HCT116 (cell line): ENCODE measurements at regions not wholly inside any gene's neighbourhood (a gene's known extent, or its start where the extent isn't known, plus 50 kb on each side); places are given as distances from the start of the nearest gene placed in this dataset.

Experiments
- EZH2 ChIP-seq: fragments of 200-600 bp; sonication (generic); IDR thresholded peaks from 2 replicates; pipeline ENCODE4 v1.6.1; 2017; ENCODE audit warnings: antibody characterized with exemption, mixed run types
- JUND ChIP-seq: IDR thresholded peaks from 2 replicates; pipeline ENCODE4 v1.6.1; 2012
- MAX ChIP-seq: IDR thresholded peaks from 2 replicates; pipeline ENCODE4 v1.6.1; 2012
- SRF ChIP-seq: IDR thresholded peaks from 2 replicates; pipeline ENCODE4 v1.6.1; 2012; ENCODE audit warnings: low read depth
- TF ChIP-seq, protein P1 (sequence below), 3 experiments: fragments of 200-600 bp in 1 of 3; sonication (generic) in 1 of 3; IDR thresholded peaks in 2 of 3; conservative IDR thresholded peaks in 1 of 3; 2 replicates each; pipeline ENCODE4 v1.5.1; 2012 to 2017; ENCODE audit warnings: low read depth in 2 of 3, low read length in 2 of 3, antibody characterized with exemption in 1 of 3, borderline replicate concordance in 1 of 3, control low read depth in 1 of 3, mild to moderate bottlenecking in 1 of 3, mixed read lengths in 1 of 3, mixed run types in 1 of 3, moderate library complexity in 1 of 3; ENCODE audit not compliant: insufficient read depth in 1 of 3

- TF ChIP-seq JUND (no peak), MAX (no peak), SRF (no peak), EZH2 (no peak)
- TF ChIP-seq, protein P1, sequence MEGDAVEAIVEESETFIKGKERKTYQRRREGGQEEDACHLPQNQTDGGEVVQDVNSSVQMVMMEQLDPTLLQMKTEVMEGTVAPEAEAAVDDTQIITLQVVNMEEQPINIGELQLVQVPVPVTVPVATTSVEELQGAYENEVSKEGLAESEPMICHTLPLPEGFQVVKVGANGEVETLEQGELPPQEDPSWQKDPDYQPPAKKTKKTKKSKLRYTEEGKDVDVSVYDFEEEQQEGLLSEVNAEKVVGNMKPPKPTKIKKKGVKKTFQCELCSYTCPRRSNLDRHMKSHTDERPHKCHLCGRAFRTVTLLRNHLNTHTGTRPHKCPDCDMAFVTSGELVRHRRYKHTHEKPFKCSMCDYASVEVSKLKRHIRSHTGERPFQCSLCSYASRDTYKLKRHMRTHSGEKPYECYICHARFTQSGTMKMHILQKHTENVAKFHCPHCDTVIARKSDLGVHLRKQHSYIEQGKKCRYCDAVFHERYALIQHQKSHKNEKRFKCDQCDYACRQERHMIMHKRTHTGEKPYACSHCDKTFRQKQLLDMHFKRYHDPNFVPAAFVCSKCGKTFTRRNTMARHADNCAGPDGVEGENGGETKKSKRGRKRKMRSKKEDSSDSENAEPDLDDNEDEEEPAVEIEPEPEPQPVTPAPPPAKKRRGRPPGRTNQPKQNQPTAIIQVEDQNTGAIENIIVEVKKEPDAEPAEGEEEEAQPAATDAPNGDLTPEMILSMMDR (IDR thresholded peaks at IDR 0.05 in 2 of 3, conservative IDR thresholded peaks at IDR 0.05 in 1 of 3; ENCODE audit: borderline replicate concordance in 1 of 3, insufficient read depth in 1 of 3, low read depth in 2 of 3, low read length in 2 of 3) = no peak
Observed at GRCh38 chr6:145383428-145383827, 351.9 kb downstream of the EPM2A start.
